GM12878 (cell line): ENCODE measurements at regions not wholly inside any gene's neighbourhood (a gene's known extent, or its start where the extent isn't known, plus 50 kb on each side); places are given as distances from the start of the nearest gene placed in this dataset.

ENCODE experiments used
- ATAC-seq: fragments of 200-7000 bp; cut with Tn5 transposase; 3 replicates; pipeline ENCODE4 v1.9.1; 2020; ENCODE audit warnings: mild to moderate bottlenecking, moderate library complexity
- BruUV-seq: library from RNA; stranded (reverse); fragments of 400-500 nt; replicated peaks from 2 replicates; lab custom pipeline; 2021; lab: Mats Ljungman, UMichigan
- CTCF ChIA-PET: fragments of 300-600 bp; sonication (Branson Sonifier 250); formaldehyde crosslinking; extraction: SDS; loops from one replicate; lab custom pipeline; 2021; ENCODE audit warnings: inconsistent platforms; lab: Yijun Ruan, JAX
- POLR2A ChIA-PET: fragments of 350-600 bp; formaldehyde crosslinking; extraction: SDS; loops from one replicate; lab custom pipeline; 2021; ENCODE audit warnings: inconsistent platforms; lab: Charles Lee
- RAD21 ChIA-PET: fragments of 300-600 bp; sonication (Branson Sonifier 250); formaldehyde crosslinking; loops from one replicate; lab custom pipeline; 2023; ENCODE audit warnings: antibody characterized with exemption; ENCODE audit not compliant: unreplicated experiment; lab: Charles Lee
- SMC1A ChIA-PET: fragments of 300-600 bp; sonication (Branson Sonifier 250); formaldehyde crosslinking; loops from one replicate; lab custom pipeline; 2023; ENCODE audit not compliant: unreplicated experiment, uncharacterized antibody; lab: Charles Lee
- DNase-seq: peaks from one replicate; pipeline ENCODE4 v3.0.0-alpha.2; 2011; ENCODE audit warnings: low read depth, low spot score
- FAIRE-seq: peaks from 3 replicates; lab custom pipeline; 2011; peaks lifted over from hg19 to GRCh38; lab: Jason Lieb, UNC
- H2AFZ ChIP-seq: 2 replicates; pipeline ENCODE4 v1.6.0; 2011; ENCODE audit warnings: low read depth, low read length, control low read depth; ENCODE audit not compliant: control insufficient read depth
- H3K27ac ChIP-seq: 2 replicates; pipeline ENCODE4 v1.5.1; 2011; ENCODE audit warnings: control low read depth; ENCODE audit not compliant: control insufficient read depth, insufficient read depth
- H3K27me3 ChIP-seq, 2 experiments: replicated peaks in 1 of 2; 2 replicates each; pipeline versions ENCODE4 v1.6.0 to v1.6.1; 2011; ENCODE audit warnings: low read length in 1 of 2; ENCODE audit not compliant: control insufficient read depth in 2 of 2, insufficient read depth in 2 of 2
- H3K36me3 ChIP-seq, 2 experiments: 2 replicates each; pipeline ENCODE4 v1.5.1; 2011; ENCODE audit warnings: low read length in 1 of 2; ENCODE audit not compliant: control insufficient read depth in 2 of 2, insufficient read depth in 2 of 2
- H3K4me1 ChIP-seq: 2 replicates; pipeline ENCODE4 v1.6.1; 2011; ENCODE audit warnings: mild to moderate bottlenecking, low read length, moderate library complexity, mixed read lengths; ENCODE audit not compliant: control insufficient read depth, insufficient read depth
- H3K4me2 ChIP-seq: 2 replicates; pipeline ENCODE4 v1.6.0; 2011; ENCODE audit warnings: control low read depth; ENCODE audit not compliant: control insufficient read depth, insufficient read depth
- H3K4me3 ChIP-seq: fragments of 200-600 bp; sonication (generic); 2 replicates; pipeline ENCODE4 v1.5.1; 2016
- H3K79me2 ChIP-seq: 2 replicates; pipeline ENCODE4 v1.6.0; 2011; ENCODE audit warnings: low read length; ENCODE audit not compliant: control insufficient read depth, insufficient read depth
- H3K9ac ChIP-seq: 2 replicates; pipeline ENCODE4 v1.8.0; 2011; ENCODE audit warnings: low read length, control low read depth, mixed read lengths; ENCODE audit not compliant: control insufficient read depth, insufficient read depth
- H3K9me3 ChIP-seq: replicated peaks from 3 replicates; pipeline ENCODE4 v1.5.1; 2011; ENCODE audit warnings: mild to moderate bottlenecking, low read length; ENCODE audit not compliant: control insufficient read depth, insufficient read depth
- H4K20me1 ChIP-seq: 2 replicates; pipeline ENCODE4 v1.6.0; 2011; ENCODE audit not compliant: control insufficient read depth, insufficient read depth
- CHD1 ChIP-seq: IDR thresholded peaks from 2 replicates; pipeline ENCODE4 v1.6.1; 2012; ENCODE audit warnings: low read depth, low read length, improper control_type of control experiment
- CREM ChIP-seq: IDR thresholded peaks from 2 replicates; pipeline ENCODE4 v1.6.1; 2014; ENCODE audit warnings: antibody characterized with exemption, low read depth
- GABPA ChIP-seq: IDR thresholded peaks from 2 replicates; pipeline ENCODE4 v1.6.1; 2014; ENCODE audit warnings: antibody characterized with exemption, low read depth, mild to moderate bottlenecking, inconsistent platforms
- KAT2A ChIP-seq: conservative IDR thresholded peaks from 2 replicates; pipeline ENCODE4 v1.6.1; 2011; ENCODE audit warnings: low read depth, low read length; ENCODE audit not compliant: control insufficient read depth
- MEF2A ChIP-seq: IDR thresholded peaks from 2 replicates; pipeline ENCODE4 v1.6.1; 2011; ENCODE audit warnings: low read depth, mild to moderate bottlenecking, low read length, moderate library complexity; ENCODE audit not compliant: insufficient read depth
- NRF1 ChIP-seq: conservative IDR thresholded peaks from 2 replicates; pipeline ENCODE4 v1.6.1; 2011; ENCODE audit warnings: mild to moderate bottlenecking, low read depth, low read length, improper control_type of control experiment
- TCF7 ChIP-seq: IDR thresholded peaks from 2 replicates; pipeline ENCODE4 v1.6.1; 2014; ENCODE audit warnings: antibody characterized with exemption, borderline replicate concordance
- WGBS: methylation state at CpG from one replicate; pipeline ENCODE4 v1.1.6; 2016; ENCODE audit warnings: low lambda C conversion rate; ENCODE audit not compliant: insufficient replicate concordance, insufficient coverage; ENCODE audit errors: missing lambda C conversion rate; 5-methylcytosine and 5-hydroxymethylcytosine counted together
- in situ Hi-C: fragments of 300-500 bp; cut with MboI; formaldehyde crosslinking; loops from 9 replicates; pipeline ENCODE4 v1.14.3; 2018; ENCODE audit warnings: mixed read lengths
- intact Hi-C: fragments of 100-400 bp; cut with micrococcal nuclease; formaldehyde crosslinking; loops from one replicate; pipeline ENCODE4 v1.14.2; 2022; ENCODE audit not compliant: unreplicated experiment
- TF ChIP-seq, protein P1 (sequence below): fragments of 450-650 bp; formaldehyde crosslinking; IDR thresholded peaks from 2 replicates; pipeline ENCODE4 v1.4.0; 2022; ENCODE audit warnings: mild to moderate bottlenecking, moderate library complexity
- TF ChIP-seq, protein P2 (sequence below): fragments of 450-650 bp; IDR thresholded peaks from 2 replicates; pipeline ENCODE4 v1.6.1; 2016; ENCODE audit warnings: mild to moderate bottlenecking
- TF ChIP-seq, protein P3 (sequence below): fragments of 450-650 bp; IDR thresholded peaks from 2 replicates; pipeline ENCODE4 v1.6.1; 2018; ENCODE audit warnings: borderline replicate concordance, mild to moderate bottlenecking; ENCODE audit not compliant: partially characterized antibody

DNA sequence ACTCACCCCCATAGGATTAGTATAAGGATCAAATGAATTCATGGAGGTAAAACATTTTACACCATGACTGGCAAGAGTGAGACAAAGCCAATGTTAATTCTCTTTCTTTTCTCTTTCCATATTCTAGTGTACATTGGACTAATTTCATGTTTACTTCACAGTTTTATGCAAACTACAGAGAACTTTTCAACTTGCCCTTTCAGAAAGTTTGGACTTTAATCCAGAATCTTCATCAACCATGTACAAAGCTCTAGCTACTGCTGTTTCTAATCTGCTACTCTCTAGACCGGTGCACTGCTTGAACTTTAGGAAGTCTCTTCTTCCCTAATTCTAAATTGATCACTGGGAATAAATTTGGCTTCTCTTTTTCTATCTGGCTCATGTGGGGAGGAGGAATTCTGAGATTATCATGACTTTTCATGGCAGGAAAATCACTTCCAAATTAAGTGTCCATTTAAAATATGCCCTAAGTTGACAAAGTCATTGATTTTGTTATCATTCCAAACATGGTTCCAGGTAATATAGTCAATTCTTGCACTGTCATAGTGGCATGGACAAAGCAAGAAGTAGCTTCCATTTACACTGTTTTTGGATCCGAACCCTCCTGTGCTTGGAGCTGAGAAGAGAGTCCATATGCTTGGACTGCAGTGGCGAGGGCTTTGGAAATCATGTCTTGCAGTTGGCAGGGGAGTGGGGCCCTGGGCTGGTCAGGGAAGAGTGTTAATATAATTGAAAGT is 903.3 kb downstream of the CCSER2 start (continued):
- TF ChIP-seq, protein P1, sequence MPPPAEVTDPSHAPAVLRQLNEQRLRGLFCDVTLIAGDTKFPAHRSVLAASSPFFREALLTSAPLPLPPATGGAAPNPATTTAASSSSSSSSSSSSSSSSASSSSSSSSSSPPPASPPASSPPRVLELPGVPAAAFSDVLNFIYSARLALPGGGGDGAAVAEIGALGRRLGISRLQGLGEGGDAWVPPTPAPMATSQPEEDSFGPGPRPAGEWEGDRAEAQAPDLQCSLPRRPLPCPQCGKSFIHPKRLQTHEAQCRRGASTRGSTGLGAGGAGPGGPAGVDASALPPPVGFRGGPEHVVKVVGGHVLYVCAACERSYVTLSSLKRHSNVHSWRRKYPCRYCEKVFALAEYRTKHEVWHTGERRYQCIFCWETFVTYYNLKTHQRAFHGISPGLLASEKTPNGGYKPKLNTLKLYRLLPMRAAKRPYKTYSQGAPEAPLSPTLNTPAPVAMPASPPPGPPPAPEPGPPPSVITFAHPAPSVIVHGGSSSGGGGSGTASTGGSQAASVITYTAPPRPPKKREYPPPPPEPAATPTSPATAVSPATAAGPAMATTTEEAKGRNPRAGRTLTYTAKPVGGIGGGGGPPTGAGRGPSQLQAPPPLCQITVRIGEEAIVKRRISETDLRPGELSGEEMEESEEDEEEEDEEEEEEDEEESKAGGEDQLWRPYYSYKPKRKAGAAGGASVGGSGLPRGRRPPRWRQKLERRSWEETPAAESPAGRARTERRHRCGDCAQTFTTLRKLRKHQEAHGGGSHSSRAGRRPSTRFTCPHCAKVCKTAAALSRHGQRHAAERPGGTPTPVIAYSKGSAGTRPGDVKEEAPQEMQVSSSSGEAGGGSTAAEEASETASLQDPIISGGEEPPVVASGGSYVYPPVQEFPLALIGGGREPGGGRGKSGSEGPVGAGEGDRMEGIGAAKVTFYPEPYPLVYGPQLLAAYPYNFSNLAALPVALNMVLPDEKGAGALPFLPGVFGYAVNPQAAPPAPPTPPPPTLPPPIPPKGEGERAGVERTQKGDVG: no peak
- no peak for TF ChIP-seq NRF1
- TF ChIP-seq, protein P2, sequence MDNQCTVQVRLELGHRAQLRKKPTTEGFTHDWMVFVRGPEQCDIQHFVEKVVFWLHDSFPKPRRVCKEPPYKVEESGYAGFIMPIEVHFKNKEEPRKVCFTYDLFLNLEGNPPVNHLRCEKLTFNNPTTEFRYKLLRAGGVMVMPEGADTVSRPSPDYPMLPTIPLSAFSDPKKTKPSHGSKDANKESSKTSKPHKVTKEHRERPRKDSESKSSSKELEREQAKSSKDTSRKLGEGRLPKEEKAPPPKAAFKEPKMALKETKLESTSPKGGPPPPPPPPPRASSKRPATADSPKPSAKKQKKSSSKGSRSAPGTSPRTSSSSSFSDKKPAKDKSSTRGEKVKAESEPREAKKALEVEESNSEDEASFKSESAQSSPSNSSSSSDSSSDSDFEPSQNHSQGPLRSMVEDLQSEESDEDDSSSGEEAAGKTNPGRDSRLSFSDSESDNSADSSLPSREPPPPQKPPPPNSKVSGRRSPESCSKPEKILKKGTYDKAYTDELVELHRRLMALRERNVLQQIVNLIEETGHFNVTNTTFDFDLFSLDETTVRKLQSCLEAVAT: no peak

DNA sequence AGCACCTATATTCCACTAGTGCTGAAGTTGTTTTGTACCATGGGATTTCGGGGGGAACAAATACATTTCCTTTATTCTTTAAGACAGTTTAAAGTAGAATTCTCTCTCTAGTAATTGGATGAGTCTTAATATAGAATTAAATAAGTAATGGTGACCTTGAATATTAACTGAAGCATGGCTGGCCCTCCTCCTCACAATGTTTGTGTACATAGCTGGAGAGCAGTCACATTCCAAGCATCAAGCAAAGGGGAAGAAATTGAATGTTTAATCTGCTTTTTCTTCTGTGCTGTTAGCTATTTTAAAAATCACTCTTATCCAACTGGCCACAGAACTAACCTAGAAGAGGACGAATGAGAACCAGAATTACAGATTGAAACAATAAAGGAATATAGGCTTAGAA is 906.9 kb downstream of the CCSER2 start:
- no peaks in the 10 kb centered on the region for H3K9me3 ChIP-seq
- TF ChIP-seq, protein P3, sequence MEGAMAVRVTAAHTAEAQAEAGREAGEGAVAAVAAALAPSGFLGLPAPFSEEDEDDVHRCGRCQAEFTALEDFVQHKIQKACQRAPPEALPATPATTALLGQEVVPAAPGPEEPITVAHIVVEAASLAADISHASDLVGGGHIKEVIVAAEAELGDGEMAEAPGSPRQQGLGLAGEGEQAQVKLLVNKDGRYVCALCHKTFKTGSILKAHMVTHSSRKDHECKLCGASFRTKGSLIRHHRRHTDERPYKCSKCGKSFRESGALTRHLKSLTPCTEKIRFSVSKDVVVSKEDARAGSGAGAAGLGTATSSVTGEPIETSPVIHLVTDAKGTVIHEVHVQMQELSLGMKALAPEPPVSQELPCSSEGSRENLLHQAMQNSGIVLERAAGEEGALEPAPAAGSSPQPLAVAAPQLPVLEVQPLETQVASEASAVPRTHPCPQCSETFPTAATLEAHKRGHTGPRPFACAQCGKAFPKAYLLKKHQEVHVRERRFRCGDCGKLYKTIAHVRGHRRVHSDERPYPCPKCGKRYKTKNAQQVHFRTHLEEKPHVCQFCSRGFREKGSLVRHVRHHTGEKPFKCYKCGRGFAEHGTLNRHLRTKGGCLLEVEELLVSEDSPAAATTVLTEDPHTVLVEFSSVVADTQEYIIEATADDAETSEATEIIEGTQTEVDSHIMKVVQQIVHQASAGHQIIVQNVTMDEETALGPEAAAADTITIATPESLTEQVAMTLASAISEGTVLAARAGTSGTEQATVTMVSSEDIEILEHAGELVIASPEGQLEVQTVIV: no peak
- TF ChIP-seq CREM: no peak
- no peak for TF ChIP-seq GABPA
- no peak for TF ChIP-seq KAT2A
- TF ChIP-seq MEF2A: no peak
- no peak for TF ChIP-seq TCF7
- no peak for TF ChIP-seq CHD1
- TF ChIP-seq, all 136 proteins: peak for 0
- Histone ChIP-seq H3K79me2 (no peaks in the 10 kb centered on the region), H3K4me1 (no peaks in the 10 kb centered on the region), H4K20me1 (no peaks in the 10 kb centered on the region), H3K4me2 (no peak overlapping the region), H2AFZ (no peak overlapping the region), H3K36me3 (no peaks in the 10 kb centered on the region), H3K4me3 (no peak overlapping the region), H3K27ac (no peak overlapping the region), H3K9ac (no peak overlapping the region), H3K27me3 (no peaks in the 10 kb centered on the region)
- in situ Hi-C loops (no loop called here), intact Hi-C loops (no loop called here)
- BruUV-seq: no TSS peak
- ChIA-PET RAD21 (no interaction called here), CTCF (no interaction called here), SMC1A (interaction anchor here (1.1 kb wide), 1 partner anchor 11 kb away, joined by 3 read pairs; no protein-coding TSS in a partner anchor), POLR2A (no interaction called here)
- 0% methylated on average over 2 of the region's 2 CpGs for WGBS
- no peak for ATAC-seq
- no peak for FAIRE-seq
- DNase-seq: no peak
